ENCODE measurements at regions not wholly inside any gene's neighbourhood (a gene's known extent, or its start where the extent isn't known, plus 50 kb on each side); places are given as distances from the start of the nearest gene placed in this dataset.

DNA sequence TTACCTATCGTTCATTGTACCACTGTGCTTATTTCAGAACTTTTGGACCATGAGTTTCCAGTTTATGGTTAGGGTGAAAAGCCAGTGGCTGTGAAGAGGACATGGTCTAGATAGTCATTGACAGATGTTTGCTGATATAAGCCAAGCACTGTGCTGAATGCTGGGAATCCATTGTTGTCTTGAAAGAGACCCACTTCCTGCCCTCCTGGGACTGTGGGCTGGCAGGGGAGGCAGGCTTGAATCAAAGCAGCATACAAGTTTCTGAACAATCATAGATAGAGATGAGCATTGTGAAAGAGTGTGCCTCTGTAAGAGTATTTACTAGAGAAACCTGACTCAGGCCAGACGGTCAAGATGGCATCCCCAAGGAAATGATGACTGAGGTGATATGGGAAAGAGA is 73.4 kb downstream of the NMUR2 start:
- no peak for TF ChIP-seq POLR2A (IDR thresholded peaks at IDR 0.05)
- TF ChIP-seq, protein P1, sequence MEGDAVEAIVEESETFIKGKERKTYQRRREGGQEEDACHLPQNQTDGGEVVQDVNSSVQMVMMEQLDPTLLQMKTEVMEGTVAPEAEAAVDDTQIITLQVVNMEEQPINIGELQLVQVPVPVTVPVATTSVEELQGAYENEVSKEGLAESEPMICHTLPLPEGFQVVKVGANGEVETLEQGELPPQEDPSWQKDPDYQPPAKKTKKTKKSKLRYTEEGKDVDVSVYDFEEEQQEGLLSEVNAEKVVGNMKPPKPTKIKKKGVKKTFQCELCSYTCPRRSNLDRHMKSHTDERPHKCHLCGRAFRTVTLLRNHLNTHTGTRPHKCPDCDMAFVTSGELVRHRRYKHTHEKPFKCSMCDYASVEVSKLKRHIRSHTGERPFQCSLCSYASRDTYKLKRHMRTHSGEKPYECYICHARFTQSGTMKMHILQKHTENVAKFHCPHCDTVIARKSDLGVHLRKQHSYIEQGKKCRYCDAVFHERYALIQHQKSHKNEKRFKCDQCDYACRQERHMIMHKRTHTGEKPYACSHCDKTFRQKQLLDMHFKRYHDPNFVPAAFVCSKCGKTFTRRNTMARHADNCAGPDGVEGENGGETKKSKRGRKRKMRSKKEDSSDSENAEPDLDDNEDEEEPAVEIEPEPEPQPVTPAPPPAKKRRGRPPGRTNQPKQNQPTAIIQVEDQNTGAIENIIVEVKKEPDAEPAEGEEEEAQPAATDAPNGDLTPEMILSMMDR (IDR thresholded peaks at IDR 0.05), result no peak

Measured in tibial nerve (tissue), 3 donors.